GM10248 (cell line): ENCODE measurements at regions not wholly inside any gene's neighbourhood (a gene's known extent, or its start where the extent isn't known, plus 50 kb on each side); places are given as distances from the start of the nearest gene placed in this dataset.

Source experiments
- CTCF ChIA-PET: fragments of 300-600 bp; sonication (Branson Sonifier 250); formaldehyde crosslinking; extraction: SDS; loops from one replicate; lab custom pipeline; 2021; ENCODE audit warnings: antibody characterized with exemption; lab: Yijun Ruan, JAX
- POLR2A ChIA-PET: fragments of 350-650 bp; sonication (Branson Sonifier 250); formaldehyde crosslinking; extraction: SDS; loops from one replicate; lab custom pipeline; 2020; ENCODE audit warnings: antibody characterized with exemption; lab: Yijun Ruan, JAX
- DNase-seq: peaks from one replicate; pipeline ENCODE4 v3.0.0; 2012; ENCODE audit errors: extremely low spot score
- TF ChIP-seq, protein P1 (sequence below): IDR thresholded peaks from 2 replicates; pipeline ENCODE4 v1.5.1; 2012; ENCODE audit warnings: mild to moderate bottlenecking, low read depth; ENCODE audit errors: extremely low read depth, missing control alignments, control extremely low read depth

DNA sequence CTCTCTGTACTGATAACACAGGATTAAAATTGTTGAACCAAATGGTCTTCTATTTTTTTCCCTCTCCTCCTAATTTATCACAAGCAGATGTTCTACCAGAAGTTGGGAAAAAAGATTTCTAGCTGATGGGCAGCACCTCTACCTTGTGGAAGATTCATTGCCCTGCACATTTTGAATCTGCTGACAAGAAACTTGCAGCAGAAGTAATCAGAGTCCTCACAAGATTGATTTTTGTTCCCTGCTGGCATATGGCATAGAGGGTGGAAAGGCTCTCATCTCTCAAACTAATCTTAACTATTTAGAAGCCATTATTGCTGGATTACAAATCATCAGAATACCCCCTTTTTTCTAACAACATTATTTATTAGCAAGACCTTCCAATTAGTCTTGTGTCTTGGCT, 148.9 kb upstream of the MEIS2 start:
- ChIA-PET CTCF (no interaction called here), POLR2A (no interaction called here)
- no peak for DNase-seq
- TF ChIP-seq, protein P1, sequence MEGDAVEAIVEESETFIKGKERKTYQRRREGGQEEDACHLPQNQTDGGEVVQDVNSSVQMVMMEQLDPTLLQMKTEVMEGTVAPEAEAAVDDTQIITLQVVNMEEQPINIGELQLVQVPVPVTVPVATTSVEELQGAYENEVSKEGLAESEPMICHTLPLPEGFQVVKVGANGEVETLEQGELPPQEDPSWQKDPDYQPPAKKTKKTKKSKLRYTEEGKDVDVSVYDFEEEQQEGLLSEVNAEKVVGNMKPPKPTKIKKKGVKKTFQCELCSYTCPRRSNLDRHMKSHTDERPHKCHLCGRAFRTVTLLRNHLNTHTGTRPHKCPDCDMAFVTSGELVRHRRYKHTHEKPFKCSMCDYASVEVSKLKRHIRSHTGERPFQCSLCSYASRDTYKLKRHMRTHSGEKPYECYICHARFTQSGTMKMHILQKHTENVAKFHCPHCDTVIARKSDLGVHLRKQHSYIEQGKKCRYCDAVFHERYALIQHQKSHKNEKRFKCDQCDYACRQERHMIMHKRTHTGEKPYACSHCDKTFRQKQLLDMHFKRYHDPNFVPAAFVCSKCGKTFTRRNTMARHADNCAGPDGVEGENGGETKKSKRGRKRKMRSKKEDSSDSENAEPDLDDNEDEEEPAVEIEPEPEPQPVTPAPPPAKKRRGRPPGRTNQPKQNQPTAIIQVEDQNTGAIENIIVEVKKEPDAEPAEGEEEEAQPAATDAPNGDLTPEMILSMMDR, result no peak

DNA sequence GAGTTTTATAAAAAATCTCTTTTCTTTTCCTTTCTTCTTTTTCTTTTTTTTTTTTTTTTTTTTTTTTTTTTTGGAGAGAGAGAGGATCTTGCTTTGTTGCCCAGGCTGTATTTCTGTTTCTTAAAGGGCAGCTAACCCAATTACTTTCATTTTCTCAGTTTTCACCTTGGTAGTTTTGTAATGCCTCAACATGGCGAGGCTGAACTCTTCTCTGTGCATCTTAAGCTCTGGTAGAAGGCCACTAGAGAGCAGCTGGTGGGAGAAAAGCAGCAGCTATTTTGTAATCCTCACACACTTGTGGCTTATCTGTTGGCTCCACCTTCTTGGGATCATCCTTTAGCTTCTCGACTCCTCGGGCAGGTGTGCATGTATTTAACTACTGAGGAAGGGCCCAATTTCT, 152.2 kb upstream of the MEIS2 start:
- TF ChIP-seq, protein P1, result no peak
- no peak for DNase-seq
- ChIA-PET CTCF (interaction anchor here (1.3 kb wide), 1 partner anchor 11 kb away, joined by 3 read pairs; no protein-coding TSS in a partner anchor), POLR2A (no interaction called here)

DNA sequence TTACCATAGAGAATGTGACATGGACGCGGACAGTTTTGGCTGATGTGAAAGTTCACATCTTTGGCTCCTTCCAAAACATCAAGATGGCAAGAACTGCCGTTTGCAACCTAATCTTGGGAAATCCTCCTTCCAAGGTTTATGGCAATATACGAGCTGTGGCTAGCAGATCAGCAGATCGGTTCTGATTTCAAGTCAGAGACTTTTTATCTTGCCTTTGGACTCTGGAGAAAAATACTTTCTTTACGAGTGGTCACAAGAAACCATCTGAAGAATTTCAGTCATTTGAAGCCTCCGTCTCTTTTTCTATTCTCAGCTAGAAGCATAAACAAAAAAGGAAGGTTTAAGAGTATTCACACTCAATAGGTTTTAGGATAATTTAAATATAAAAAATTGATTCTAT, 153.5 kb upstream of the MEIS2 start:
- CTCF ChIA-PET, result no interaction called here
- DNase-seq, result no peak
- TF ChIP-seq, protein P1, result no peak
- POLR2A ChIA-PET, result no interaction called here

DNA sequence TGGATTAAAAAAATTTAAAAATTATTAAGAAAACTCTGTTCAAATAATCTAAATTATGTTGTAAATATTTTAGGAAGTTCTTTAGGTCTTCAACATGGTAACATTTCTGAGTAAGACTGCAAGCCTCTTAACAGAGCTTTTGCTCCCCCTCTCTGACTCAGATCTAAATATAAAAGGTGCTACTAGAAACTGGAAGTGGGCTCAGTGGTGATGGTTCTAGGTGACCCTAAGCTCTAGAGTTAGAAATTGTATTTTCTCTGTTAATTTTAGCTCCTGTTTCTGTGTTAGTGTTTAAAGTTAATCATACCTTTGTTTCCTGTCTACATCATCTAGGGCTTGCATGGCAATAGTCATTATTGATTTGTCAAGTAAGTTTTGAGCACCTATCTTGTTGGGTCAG, 159.9 kb upstream of the MEIS2 start:
- CTCF ChIA-PET, result no interaction called here
- POLR2A ChIA-PET, result no interaction called here
- no peak for DNase-seq
- TF ChIP-seq, protein P1, result no peak

DNA sequence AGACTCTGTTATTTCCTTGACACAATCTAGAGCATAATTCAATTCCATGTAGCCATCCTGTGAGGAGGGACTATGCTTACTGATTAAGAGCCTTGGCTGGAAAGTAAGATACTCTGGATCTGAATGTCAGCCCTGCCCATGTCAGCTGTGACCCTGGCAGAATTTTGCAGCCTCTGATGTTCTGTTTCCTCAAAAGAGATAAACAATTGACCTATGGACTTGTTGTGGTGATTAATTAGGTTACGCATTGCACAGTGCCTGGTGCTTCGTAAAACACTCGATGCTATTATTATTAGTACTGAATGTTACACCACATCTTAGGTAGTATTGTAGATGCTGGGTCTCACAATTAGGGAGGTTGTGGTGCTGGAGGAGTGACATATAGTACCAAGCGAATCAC, 161.3 kb upstream of the MEIS2 start:
- TF ChIP-seq, protein P1, result no peak
- CTCF ChIA-PET, result no interaction called here
- no peak for DNase-seq
- POLR2A ChIA-PET, result no interaction called here

DNA sequence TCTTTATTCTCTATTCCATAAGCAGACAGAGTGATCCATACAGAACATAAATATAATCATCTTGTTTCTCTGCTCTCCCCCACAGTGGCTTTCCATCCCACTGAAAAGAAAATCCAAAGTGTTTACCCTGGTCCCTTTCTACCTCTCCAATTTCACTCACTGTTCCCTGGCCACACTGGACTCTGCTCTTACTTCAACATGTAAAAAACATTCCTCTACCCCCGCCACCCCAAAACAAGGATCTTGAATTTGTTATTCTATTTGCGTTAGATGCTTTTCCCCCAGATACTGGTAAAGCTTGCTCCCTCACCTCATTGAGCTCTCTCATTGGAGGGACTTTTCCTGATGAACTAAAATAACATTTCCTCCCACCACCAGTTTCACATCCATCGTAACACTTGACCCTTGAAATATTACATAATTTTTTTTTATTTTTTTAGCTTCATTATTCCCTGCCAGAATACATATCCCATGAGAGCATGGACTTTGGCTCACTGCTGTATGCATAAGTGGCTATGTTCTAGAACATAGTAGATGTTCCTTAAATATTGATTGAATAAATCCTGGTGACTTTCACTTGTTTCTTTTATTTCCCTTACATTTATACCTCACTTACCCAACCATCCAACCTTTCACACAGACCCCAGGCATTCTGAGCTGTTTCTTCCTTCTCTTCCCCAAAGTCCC, 162.7 kb upstream of the MEIS2 start:
- TF ChIP-seq, protein P1, result no peak
- no peak for DNase-seq
- POLR2A ChIA-PET, result no interaction called here
- CTCF ChIA-PET, result interaction anchor here (1.1 kb wide), 1 partner anchor 10 kb away, joined by 3 read pairs; no protein-coding TSS in a partner anchor
